Activated CD8-positive, alpha-beta memory T cell treated with anti-CD3 and anti-CD28 coated beads for 36 hours (primary cell): ENCODE measurements at regions not wholly inside any gene's neighbourhood (a gene's known extent, or its start where the extent isn't known, plus 50 kb on each side); places are given as distances from the start of the nearest gene placed in this dataset.

Source experiments
- CTCF ChIA-PET: fragments of 350-600 bp; sonication (Branson Sonifier 250); formaldehyde crosslinking; loops from one replicate; lab custom pipeline; 2021; ENCODE audit warnings: antibody characterized with exemption; lab: Charles Lee
- POLR2A ChIA-PET: fragments of 350-600 bp; sonication (Branson Sonifier 250); formaldehyde crosslinking; loops from one replicate; lab custom pipeline; 2021; ENCODE audit warnings: antibody characterized with exemption; lab: Charles Lee

DNA sequence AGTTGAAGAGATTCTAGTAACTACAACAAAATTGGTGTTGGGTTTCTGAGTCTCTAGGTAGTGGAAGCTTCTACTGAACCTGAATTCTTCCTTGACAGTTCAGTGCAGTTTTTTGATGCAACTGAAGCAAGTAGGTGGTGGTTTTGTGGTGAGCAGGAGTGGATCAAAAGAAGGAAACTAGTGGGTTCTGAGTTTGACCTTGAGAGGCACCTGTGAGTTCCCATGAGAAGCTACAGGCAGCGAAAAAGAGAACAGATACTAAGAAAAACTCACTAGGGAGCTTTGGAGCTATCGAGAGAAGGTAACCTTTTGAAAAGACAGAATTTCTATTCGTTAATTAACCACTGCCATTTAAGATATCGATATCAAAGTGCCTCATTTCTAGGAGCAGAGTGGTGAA is 145.2 kb downstream of the PDHA2 start:
- ChIA-PET POLR2A (no interaction called here), CTCF (no interaction called here)

DNA sequence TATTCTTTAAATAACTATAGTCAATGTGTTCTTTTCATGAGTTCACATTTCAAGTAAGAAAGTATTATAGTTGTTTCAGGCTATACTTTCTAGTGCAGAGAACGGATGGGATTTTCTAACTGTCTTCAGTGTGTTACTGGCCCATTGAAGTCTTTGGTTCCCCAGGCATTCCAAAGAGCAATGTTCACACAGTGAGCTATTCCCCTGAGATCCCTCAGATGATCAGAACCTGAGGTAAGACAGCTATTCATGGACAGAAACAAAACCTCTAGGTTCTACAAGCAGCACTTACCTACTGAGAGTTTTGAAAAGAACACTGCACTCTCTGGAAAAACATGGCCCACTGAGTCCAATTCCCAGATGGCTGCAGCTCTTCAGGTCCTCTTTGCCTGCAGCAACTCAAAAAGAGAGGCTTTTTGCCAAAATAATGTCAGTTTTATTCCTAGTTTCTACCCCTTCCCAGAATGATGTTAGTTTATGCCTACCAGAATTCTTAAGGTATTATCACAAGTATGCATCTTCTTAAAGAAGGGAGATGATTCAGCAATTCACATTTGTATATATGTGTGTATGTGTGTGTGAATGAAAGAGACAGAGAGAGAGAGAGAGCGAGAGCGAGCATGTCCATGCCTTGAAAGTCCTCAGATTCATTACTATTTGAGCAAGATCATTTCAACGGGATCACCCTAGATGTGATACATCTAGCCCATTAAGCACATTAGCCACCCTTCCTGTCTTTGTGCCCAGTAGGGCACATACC is 146.1 kb downstream of the PDHA2 start:
- POLR2A ChIA-PET = no interaction called here

DNA sequence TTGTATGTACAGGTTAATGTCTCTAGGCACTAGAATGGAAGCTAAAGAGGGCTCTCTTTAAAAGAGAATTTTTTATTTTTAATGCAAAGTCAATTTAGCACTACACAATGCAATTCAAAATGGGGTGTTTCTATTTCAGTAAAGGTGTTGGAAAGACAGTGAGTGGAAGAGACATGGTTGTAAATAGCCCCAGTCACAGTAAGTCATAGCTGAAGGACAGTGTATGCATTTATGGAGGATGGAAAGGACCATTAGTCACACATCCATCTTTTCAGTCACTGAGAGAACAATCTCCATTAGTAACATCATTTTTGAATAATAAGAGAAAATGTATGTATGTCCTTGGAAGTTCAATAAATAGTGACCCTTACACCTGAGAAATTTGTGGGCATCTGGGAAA is 148.0 kb downstream of the PDHA2 start:
- POLR2A ChIA-PET = no interaction called here
- CTCF ChIA-PET = no interaction called here

More for the DNA sequence above, 146.1 kb downstream of the PDHA2 start:
- CTCF ChIA-PET = no interaction called here

GRCh38 chr4:95998311-95998710 is 158.4 kb downstream of the PDHA2 start:
- ChIA-PET POLR2A (no interaction called here), CTCF (no interaction called here)

DNA sequence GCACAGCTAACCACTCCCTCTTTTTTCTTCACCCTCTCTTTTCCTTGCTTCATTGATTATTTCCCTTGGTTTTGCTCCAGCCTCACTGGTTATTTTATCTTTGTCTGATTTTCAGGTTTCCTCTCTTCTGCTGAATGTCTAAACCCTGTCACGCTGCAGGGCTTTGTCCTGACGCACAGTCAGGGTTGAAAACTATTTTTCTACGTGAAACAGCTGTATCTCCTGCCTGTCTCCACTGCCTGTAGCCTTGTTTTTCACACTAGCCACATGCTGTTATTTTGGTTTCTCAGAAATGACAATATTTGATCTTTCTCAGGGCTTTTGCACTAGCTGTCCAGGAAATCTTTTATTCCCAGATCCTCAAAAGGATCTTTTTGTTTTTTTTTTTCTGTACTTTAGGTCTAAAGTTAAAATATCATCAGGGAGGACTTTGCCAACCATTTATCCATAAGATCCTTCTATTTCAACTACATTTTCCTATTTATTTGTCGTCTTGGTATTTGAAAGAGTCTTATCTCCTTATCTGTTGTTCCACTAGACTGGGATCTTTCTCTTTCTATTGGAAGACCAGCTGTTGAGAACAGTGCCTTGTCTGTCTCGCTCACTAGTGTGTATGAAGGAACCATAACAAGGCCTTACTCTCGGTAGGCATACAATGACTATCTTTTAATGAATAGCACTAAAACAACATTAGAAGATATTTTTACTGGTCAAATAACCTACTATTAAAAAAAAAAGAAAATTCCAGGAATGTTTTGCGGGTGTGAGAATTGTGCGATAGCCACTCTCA is 164.3 kb downstream of the PDHA2 start:
- ChIA-PET POLR2A (no interaction called here), CTCF (no interaction called here)

DNA sequence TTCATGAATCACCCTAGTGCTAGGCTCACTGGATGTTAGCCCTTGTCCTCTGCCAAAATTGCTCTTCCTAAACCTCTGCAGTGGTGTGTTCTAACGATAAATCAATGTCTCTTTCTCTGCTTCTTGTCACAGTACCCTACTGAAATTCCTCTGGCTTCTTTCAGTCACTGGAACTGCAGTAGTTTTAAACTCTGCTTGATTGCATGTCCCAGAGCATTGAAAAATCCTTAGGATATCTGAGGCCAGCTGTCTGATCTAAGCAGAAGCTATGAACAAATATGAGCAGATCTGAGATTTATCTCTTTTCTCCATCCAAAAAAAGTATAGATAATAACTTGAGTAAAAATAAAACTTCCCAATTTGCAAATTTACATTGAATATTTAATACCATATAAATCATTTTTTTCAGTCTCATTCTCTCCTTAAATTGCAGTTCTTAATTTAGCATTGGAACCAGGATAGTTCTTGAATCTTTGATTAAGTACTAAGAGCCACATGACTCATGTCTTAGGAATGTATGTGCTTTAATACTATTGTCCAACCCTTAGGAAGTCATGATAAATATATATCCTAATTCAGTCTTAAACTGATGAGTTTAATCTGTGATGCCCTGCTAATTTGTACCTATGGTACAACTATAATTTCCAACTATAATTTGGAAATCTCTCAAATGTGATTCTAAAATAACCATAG is 169.7 kb downstream of the PDHA2 start:
- ChIA-PET CTCF (no interaction called here), POLR2A (no interaction called here)

GRCh38 chr4:96012687-96013086 is 172.8 kb downstream of the PDHA2 start:
- POLR2A ChIA-PET = no interaction called here
- CTCF ChIA-PET = no interaction called here

GRCh38 chr4:96016634-96017299 is 176.9 kb downstream of the PDHA2 start:
- ChIA-PET POLR2A (no interaction called here), CTCF (no interaction called here)

- ChIA-PET POLR2A (no interaction called here), CTCF (no interaction called here)
Measured at GRCh38 chr4:96025011-96025410, 185.1 kb downstream of the PDHA2 start.

DNA sequence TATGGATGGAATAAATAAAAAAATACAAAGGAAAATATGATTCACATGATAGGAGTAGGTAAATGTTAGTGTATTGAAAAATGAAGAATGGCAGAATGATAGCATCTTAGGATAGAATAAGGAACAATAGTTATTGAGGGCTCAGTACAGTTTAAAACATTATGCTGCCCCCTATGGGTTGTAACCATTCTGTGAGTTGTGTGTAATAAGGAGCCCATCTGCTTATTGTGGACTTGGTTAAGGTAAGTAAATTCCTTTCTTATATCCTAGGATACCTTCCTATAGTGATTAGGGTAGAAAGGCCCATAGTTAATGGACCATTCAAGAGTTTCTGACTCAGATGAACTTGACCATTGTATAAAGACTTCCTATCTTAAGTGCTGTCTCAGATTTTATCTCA is 195.8 kb downstream of the PDHA2 start:
- ChIA-PET POLR2A (no interaction called here), CTCF (no interaction called here)

GRCh38 chr4:96036781-96037180 is 196.9 kb downstream of the PDHA2 start:
- ChIA-PET POLR2A (no interaction called here), CTCF (no interaction called here)

GRCh38 chr4:96037705-96038104 is 197.8 kb downstream of the PDHA2 start:
- CTCF ChIA-PET = no interaction called here
- POLR2A ChIA-PET = no interaction called here

DNA sequence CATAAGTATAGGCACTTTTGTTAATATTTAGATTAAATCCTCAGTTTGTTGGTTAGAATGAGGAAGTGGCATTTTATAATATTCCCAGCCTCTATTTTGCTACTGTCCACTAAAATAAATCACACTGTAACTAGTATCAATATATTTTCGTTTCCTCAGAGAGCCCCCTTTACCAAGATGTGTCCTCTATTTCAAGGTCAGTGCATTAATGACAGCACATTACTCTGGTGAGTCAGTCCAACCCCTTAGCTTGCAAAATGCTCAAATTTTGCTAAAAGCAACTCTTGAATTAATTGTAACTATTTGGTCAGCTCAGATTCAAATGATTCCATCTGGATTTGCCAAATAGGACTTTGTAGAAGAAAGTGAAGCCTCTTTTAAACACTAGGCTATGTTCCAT is 199.3 kb downstream of the PDHA2 start:
- ChIA-PET POLR2A (no interaction called here), CTCF (no interaction called here)

DNA sequence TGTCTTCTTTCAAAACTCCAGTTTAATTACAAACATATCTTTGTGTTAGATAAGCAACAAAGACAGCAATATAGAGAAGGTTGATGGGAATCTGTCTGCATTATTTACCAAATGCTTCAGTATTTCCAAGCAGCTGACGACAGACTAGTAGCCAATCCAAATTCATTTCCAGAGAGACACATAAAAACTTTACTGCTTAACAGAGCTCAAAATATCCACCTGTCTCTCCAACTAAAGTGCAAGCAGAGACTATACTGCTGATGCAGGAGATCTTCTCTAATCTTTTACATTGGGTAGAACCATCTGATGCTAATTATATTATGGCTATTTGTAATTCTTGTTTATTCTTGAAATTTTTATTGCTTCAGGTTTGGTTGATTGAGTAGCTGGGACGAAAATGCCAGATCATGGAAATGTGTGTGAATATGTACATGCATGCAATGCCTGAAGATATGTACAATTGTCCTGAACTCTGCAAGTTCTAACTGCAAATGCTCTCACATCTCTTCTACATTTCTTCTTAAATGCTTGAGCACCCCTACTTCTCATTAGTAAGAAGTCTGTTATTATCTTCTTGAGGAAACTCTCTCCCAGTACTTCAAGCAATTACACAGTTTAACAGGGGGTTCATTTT is 200.0 kb downstream of the PDHA2 start:
- CTCF ChIA-PET = no interaction called here
- POLR2A ChIA-PET = no interaction called here

DNA sequence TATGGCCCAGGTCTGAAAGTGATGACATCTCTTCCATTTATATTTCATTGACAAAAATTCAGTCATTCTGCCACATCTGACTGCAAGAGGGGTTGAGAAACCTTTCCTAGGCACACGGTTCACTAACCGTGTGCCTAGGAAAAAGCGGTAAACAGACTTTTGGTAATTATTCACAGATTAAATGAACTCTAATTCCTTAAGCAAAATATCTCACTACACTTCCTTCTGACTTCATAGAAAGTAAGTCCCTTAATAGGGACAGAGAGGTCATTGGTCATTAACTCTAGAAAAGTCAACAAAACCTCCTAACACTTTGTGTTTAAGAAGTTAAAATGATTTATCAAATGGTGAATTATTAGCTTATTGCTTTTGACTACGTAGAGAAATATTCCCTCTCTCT is 205.1 kb downstream of the PDHA2 start:
- ChIA-PET POLR2A (no interaction called here), CTCF (no interaction called here)

DNA sequence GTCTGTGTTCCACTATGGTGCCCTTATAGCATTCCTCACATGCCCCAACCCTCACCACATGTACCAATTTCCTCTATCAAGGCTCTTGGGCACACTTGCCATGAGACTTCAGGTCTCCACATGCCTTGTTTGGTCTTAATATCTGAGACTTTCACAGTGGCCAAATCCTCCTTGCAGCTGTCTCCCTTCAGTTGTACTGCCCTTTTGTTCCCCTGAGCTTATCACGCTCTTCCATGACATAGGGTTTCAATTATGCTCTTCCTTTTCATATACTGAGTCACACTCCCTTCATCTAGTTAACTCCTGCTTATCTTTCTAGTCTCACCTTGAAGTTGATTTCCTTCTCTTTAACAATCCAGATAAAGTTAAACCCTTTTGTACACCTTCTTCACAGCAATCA is 212.9 kb downstream of the PDHA2 start:
- POLR2A ChIA-PET = no interaction called here
- CTCF ChIA-PET = no interaction called here

- POLR2A ChIA-PET = no interaction called here
- CTCF ChIA-PET = no interaction called here
Measured at GRCh38 chr4:96056346-96056934, 216.5 kb downstream of the PDHA2 start.

GRCh38 chr4:96063639-96064038 is 223.7 kb downstream of the PDHA2 start:
- ChIA-PET POLR2A (no interaction called here), CTCF (no interaction called here)

- ChIA-PET CTCF (no interaction called here), POLR2A (no interaction called here)
Measured at GRCh38 chr4:96073461-96073860, 233.6 kb downstream of the PDHA2 start.
